IMR-90 (cell line): ENCODE measurements at regions not wholly inside any gene's neighbourhood (a gene's known extent, or its start where the extent isn't known, plus 50 kb on each side); places are given as distances from the start of the nearest gene placed in this dataset.

Source experiments
- ATAC-seq: fragments of 200-7000 bp; cut with Tn5 transposase; 2 replicates; pipeline ENCODE4 v1.9.1; 2020; ENCODE audit warnings: low read depth, mild to moderate bottlenecking, moderate library complexity
- BruUV-seq: library from RNA; stranded (reverse); fragments of 400-500 nt; replicated peaks from 2 replicates; lab custom pipeline; 2021; lab: Mats Ljungman, UMichigan
- CTCF ChIA-PET: fragments of 300-600 bp; formaldehyde crosslinking; extraction: SDS; loops from one replicate; lab custom pipeline; 2021; ENCODE audit warnings: antibody characterized with exemption; lab: Yijun Ruan, JAX
- POLR2A ChIA-PET: fragments of 300-600 bp; sonication (Branson Sonifier 250); formaldehyde crosslinking; loops from one replicate; lab custom pipeline; 2022; ENCODE audit warnings: antibody characterized with exemption; ENCODE audit not compliant: unreplicated experiment; lab: Charles Lee
- DNase-seq: peaks from one replicate; pipeline ENCODE4 v3.0.0; 2013
- H2AFZ ChIP-seq: replicated peaks from 2 replicates; pipeline ENCODE3; 2013; ENCODE audit warnings: low read length, mild to moderate bottlenecking; ENCODE audit not compliant: poor library complexity
- H2AK5ac ChIP-seq: 2 replicates; pipeline ENCODE4 v1.6.1; 2013; ENCODE audit warnings: low read depth, low read length, inconsistent platforms
- H2AK9ac ChIP-seq: replicated peaks from 2 replicates; pipeline ENCODE3; 2013; ENCODE audit warnings: mild to moderate bottlenecking, low read depth, low read length, moderate library complexity; ENCODE audit not compliant: poor library complexity
- H2BK120ac ChIP-seq: 2 replicates; pipeline ENCODE4 v1.6.1; 2013; ENCODE audit warnings: low read depth, low read length, inconsistent platforms
- H2BK15ac ChIP-seq: 3 replicates; pipeline ENCODE4 v1.6.1; 2013; ENCODE audit warnings: low read depth, low read length, inconsistent platforms
- H2BK20ac ChIP-seq: 2 replicates; pipeline ENCODE4 v1.6.1; 2013; ENCODE audit warnings: low read depth, mild to moderate bottlenecking, inconsistent platforms, low read length, moderate library complexity
- H2BK5ac ChIP-seq: 2 replicates; pipeline ENCODE4 v1.6.1; 2013; ENCODE audit warnings: mild to moderate bottlenecking, low read depth, low read length, inconsistent platforms; ENCODE audit not compliant: poor library complexity, severe bottlenecking
- H3K14ac ChIP-seq: replicated peaks from 2 replicates; pipeline ENCODE4 v1.6.1; 2013; ENCODE audit warnings: low read depth, low read length, inconsistent platforms
- H3K18ac ChIP-seq: 2 replicates; pipeline ENCODE4 v1.6.1; 2013; ENCODE audit warnings: low read depth, low read length, control low read depth
- H3K23ac ChIP-seq: 2 replicates; pipeline ENCODE4 v1.6.1; 2013; ENCODE audit warnings: low read depth, low read length, inconsistent platforms
- H3K27ac ChIP-seq: 2 replicates; pipeline ENCODE4 v1.5.1; 2013; ENCODE audit warnings: mild to moderate bottlenecking, control low read depth, low read length; ENCODE audit not compliant: insufficient read depth
- H3K27me3 ChIP-seq: 2 replicates; pipeline ENCODE4 v1.6.1; 2013; ENCODE audit warnings: low read length; ENCODE audit not compliant: control insufficient read depth, insufficient read depth
- H3K36me3 ChIP-seq: 2 replicates; pipeline ENCODE4 v1.6.1; 2013; ENCODE audit warnings: low read length, mixed read lengths; ENCODE audit not compliant: control insufficient read depth, insufficient read depth
- H3K4ac ChIP-seq: 2 replicates; pipeline ENCODE4 v1.6.1; 2013; ENCODE audit warnings: low read depth, low read length, inconsistent platforms
- H3K4me1 ChIP-seq: 2 replicates; pipeline ENCODE4 v1.6.1; 2013; ENCODE audit warnings: low read length, mixed read lengths; ENCODE audit not compliant: control insufficient read depth, insufficient read depth
- H3K4me2 ChIP-seq: 2 replicates; pipeline ENCODE4 v1.6.1; 2013; ENCODE audit warnings: low read depth, mild to moderate bottlenecking, control low read depth, low read length, moderate library complexity
- H3K4me3 ChIP-seq: 2 replicates; pipeline ENCODE4 v1.5.1; 2013; ENCODE audit warnings: low read depth, mild to moderate bottlenecking, control low read depth, low read length, moderate library complexity; ENCODE audit not compliant: insufficient read depth
- H3K56ac ChIP-seq: 2 replicates; pipeline ENCODE4 v1.6.1; 2013; ENCODE audit warnings: low read length, inconsistent platforms; ENCODE audit not compliant: insufficient read depth; ENCODE audit errors: extremely low read depth
- H3K79me1 ChIP-seq, 2 experiments: 2 replicates each; pipeline ENCODE4 v1.6.1; 2013; ENCODE audit warnings: low read length in 2 of 2, inconsistent platforms in 1 of 2, low read depth in 1 of 2
- H3K9ac ChIP-seq: 2 replicates; pipeline ENCODE4 v1.6.1; 2013; ENCODE audit warnings: low read depth, low read length, control low read depth
- H3K9me1 ChIP-seq: 2 replicates; pipeline ENCODE4 v1.6.1; 2013; ENCODE audit warnings: low read length, inconsistent platforms; ENCODE audit not compliant: insufficient read depth
- H3K9me3 ChIP-seq: 2 replicates; pipeline ENCODE4 v1.6.1; 2013; ENCODE audit warnings: low read length; ENCODE audit not compliant: control insufficient read depth, insufficient read depth
- H4K20me1 ChIP-seq: 2 replicates; pipeline ENCODE4 v1.6.1; 2013; ENCODE audit warnings: low read length, inconsistent platforms; ENCODE audit not compliant: insufficient read depth
- H4K5ac ChIP-seq: 2 replicates; pipeline ENCODE4 v1.6.1; 2013; ENCODE audit warnings: mild to moderate bottlenecking, low read depth, low read length, control low read depth
- H4K8ac ChIP-seq, 2 experiments: 2 replicates each; pipeline ENCODE4 v1.6.1; 2013; ENCODE audit warnings: low read depth in 2 of 2, low read length in 2 of 2, control low read depth in 1 of 2, inconsistent platforms in 1 of 2
- H4K91ac ChIP-seq: 2 replicates; pipeline ENCODE4 v1.6.1; 2013; ENCODE audit warnings: low read depth, low read length, inconsistent platforms; ENCODE audit not compliant: insufficient read depth
- CHD1 ChIP-seq: IDR thresholded peaks from 2 replicates; pipeline ENCODE4 v1.6.1; 2012; ENCODE audit warnings: low read depth, low read length, improper control_type of control experiment
- FOS ChIP-seq: fragments of 150-350 bp; IDR thresholded peaks from 2 replicates; pipeline ENCODE4 v1.6.1; 2016; ENCODE audit warnings: low read depth, low read length
- NFE2L2 ChIP-seq: fragments of 150-350 bp; IDR thresholded peaks from 2 replicates; pipeline ENCODE4 v1.6.1; 2016; ENCODE audit warnings: low read depth, mild to moderate bottlenecking, low read length
- RCOR1 ChIP-seq: IDR thresholded peaks from 2 replicates; pipeline ENCODE4 v1.6.1; 2012; ENCODE audit warnings: mild to moderate bottlenecking, low read length, improper control_type of control experiment; ENCODE audit not compliant: insufficient replicate concordance
- WGBS, 2 experiments: methylation state at CpG; one replicate each; pipeline versions ENCODE4 v1.1.5 to v1.1.7; 2013; ENCODE audit warnings: missing lambda C conversion rate in 2 of 2; ENCODE audit not compliant: insufficient read length in 1 of 2; ENCODE audit errors: extremely low coverage in 2 of 2; 5-methylcytosine and 5-hydroxymethylcytosine counted together
- dilution Hi-C: fragments of 300-500 bp; cut with HindIII; formaldehyde crosslinking; loops from one replicate; pipeline ENCODE4 v1.14.3; 2018; ENCODE audit warnings: low sequenced_read_pairs; ENCODE audit not compliant: unreplicated experiment
- in situ Hi-C: fragments of 300-500 bp; cut with MboI; formaldehyde crosslinking; loops from 3 replicates; pipeline ENCODE4 v1.14.3; 2019; ENCODE audit warnings: low sequenced_read_pairs, inconsistent platforms, mixed read lengths
- intact Hi-C: fragments of 100-400 bp; cut with micrococcal nuclease; formaldehyde crosslinking; loops from 2 replicates; pipeline ENCODE4 v1.10.0; 2022
- TF ChIP-seq, protein P1 (sequence below): fragments of 150-350 bp; IDR thresholded peaks from 2 replicates; pipeline ENCODE4 v1.6.1; 2017; ENCODE audit warnings: mild to moderate bottlenecking, antibody characterized with exemption, low read length, low read depth

GRCh38 chr4:67083496-67083895, 461.8 kb downstream of the CENPC start:
- Histone ChIP-seq H3K4ac (no peak overlapping the region), H2BK120ac (no peak overlapping the region), H3K56ac (no peak overlapping the region), H3K9me1 (no peaks in the 10 kb centered on the region), H2BK5ac (no peak overlapping the region), H3K23ac (no peak overlapping the region), H2BK15ac (no peak overlapping the region), H3K4me1 (no peaks in the 10 kb centered on the region), H2AFZ (no peak overlapping the region), H3K9me3 (0 out of 2 replicates have a peak, but pooled peaks cover 1% of the 10 kb centered on the region), H4K20me1 (no peaks in the 10 kb centered on the region), H2AK9ac (no peak overlapping the region), H3K4me3 (no peak overlapping the region), H3K79me1 (no peaks in the 10 kb centered on the region), H3K27me3 (no peaks in the 10 kb centered on the region), H4K8ac (no peak overlapping the region), H3K18ac (no peak overlapping the region), H2AK5ac (no peak overlapping the region), H3K9ac (no peak overlapping the region), H3K27ac (no peak overlapping the region), H2BK20ac (no peak overlapping the region), H4K91ac (no peak overlapping the region), H3K36me3 (no peaks in the 10 kb centered on the region), H4K5ac (no peak overlapping the region), H3K4me2 (no peak overlapping the region), H3K14ac (no peak overlapping the region)
- DNase-seq, result no peak
- ATAC-seq, result no peak
- ChIA-PET POLR2A (no interaction called here), CTCF (no interaction called here)
- in situ Hi-C loops, result no loop called here
- dilution Hi-C loops, result no loop called here
- TF ChIP-seq FOS (no peak), NFE2L2 (no peak), CHD1 (no peak), RCOR1 (no peak)
- TF ChIP-seq, protein P1, sequence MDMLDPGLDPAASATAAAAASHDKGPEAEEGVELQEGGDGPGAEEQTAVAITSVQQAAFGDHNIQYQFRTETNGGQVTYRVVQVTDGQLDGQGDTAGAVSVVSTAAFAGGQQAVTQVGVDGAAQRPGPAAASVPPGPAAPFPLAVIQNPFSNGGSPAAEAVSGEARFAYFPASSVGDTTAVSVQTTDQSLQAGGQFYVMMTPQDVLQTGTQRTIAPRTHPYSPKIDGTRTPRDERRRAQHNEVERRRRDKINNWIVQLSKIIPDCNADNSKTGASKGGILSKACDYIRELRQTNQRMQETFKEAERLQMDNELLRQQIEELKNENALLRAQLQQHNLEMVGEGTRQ, result no peak
- BruUV-seq, result no TSS peak
- intact Hi-C loops, result no loop called here
- WGBS, 2 experiments, result no CpG with 5 or more reads among the region's 5 CpGs
